Common myeloid progenitor, CD34-positive (primary cell): ENCODE measurements at regions not wholly inside any gene's neighbourhood (a gene's known extent, or its start where the extent isn't known, plus 50 kb on each side); places are given as distances from the start of the nearest gene placed in this dataset.
"Not testable (repeated sequence)": the region's sequence is repeated elsewhere in the genome, so short reads cannot be mapped to it uniquely, and the experiment has no call there.

Source experiments
- CTCF ChIA-PET: fragments of 350-600 bp; sonication (Branson Sonifier 250); formaldehyde crosslinking; loops from one replicate; lab custom pipeline; 2021; ENCODE audit warnings: antibody characterized with exemption; lab: Charles Lee
- POLR2A ChIA-PET: fragments of 350-600 bp; sonication (Branson Sonifier 250); formaldehyde crosslinking; loops from one replicate; lab custom pipeline; 2021; ENCODE audit warnings: antibody characterized with exemption; lab: Charles Lee
- DNase-seq, 3 donors: peaks; one replicate each; pipeline versions ENCODE4 v3.0.0 to v3.0.0-alpha.2; 2013
- H3K27ac ChIP-seq, 2 experiments: 1 replicate in 1 of 2; 2 replicates in 1 of 2; pipeline ENCODE4 v1.7.0; 2013; ENCODE audit warnings: inconsistent platforms in 2 of 2, low read length in 2 of 2, mild to moderate bottlenecking in 2 of 2, low read depth in 1 of 2, moderate library complexity in 1 of 2; ENCODE audit not compliant: severe bottlenecking in 2 of 2, insufficient read depth in 1 of 2, poor library complexity in 1 of 2
- H3K27me3 ChIP-seq, 5 experiments: replicated peaks in 2 of 5; 1 replicate in 3 of 5; 2 replicates in 2 of 5; pipeline versions ENCODE4 v1.6.1 to v1.7.0; 2013; ENCODE audit warnings: low read length in 4 of 5, mild to moderate bottlenecking in 2 of 5, moderate library complexity in 2 of 5, inconsistent platforms in 1 of 5; ENCODE audit not compliant: insufficient read depth in 5 of 5, control insufficient read depth in 4 of 5
- H3K36me3 ChIP-seq, 4 experiments: 1 replicate in 2 of 4; 2 replicates in 2 of 4; pipeline versions ENCODE4 v1.6.1 to v1.7.0; 2013; ENCODE audit warnings: low read length in 3 of 4, control low read depth in 1 of 4, mild to moderate bottlenecking in 1 of 4; ENCODE audit not compliant: control insufficient read depth in 4 of 4, insufficient read depth in 4 of 4
- H3K4me1 ChIP-seq, 4 experiments: 1 replicate in 3 of 4; 2 replicates in 1 of 4; pipeline versions ENCODE4 v1.6.1 to v1.7.1; 2013; ENCODE audit warnings: low read length in 3 of 4, mild to moderate bottlenecking in 3 of 4, control low read depth in 1 of 4, inconsistent platforms in 1 of 4, moderate library complexity in 1 of 4; ENCODE audit not compliant: control insufficient read depth in 4 of 4, insufficient read depth in 4 of 4; ENCODE audit errors: control extremely low read depth in 1 of 4
- H3K4me3 ChIP-seq, 7 experiments: 1 replicate in 4 of 7; 2 replicates in 3 of 7; pipeline versions ENCODE4 v1.5.1 to v1.7.0; 2013; ENCODE audit warnings: mild to moderate bottlenecking in 7 of 7, low read length in 6 of 7, moderate library complexity in 6 of 7, inconsistent platforms in 2 of 7, low read depth in 2 of 7, control low read depth in 1 of 7; ENCODE audit not compliant: insufficient read depth in 4 of 7, control insufficient read depth in 1 of 7; ENCODE audit errors: extremely low read depth in 1 of 7
- H3K9me3 ChIP-seq, 5 experiments: 1 replicate in 4 of 5; 2 replicates in 1 of 5; pipeline versions ENCODE4 v1.6.1 to v1.7.1; 2013; ENCODE audit warnings: low read length in 4 of 5, mild to moderate bottlenecking in 2 of 5, inconsistent platforms in 1 of 5, low read depth in 1 of 5, moderate library complexity in 1 of 5; ENCODE audit not compliant: control insufficient read depth in 4 of 5, insufficient read depth in 2 of 5; ENCODE audit errors: control extremely low read depth in 1 of 5
- WGBS: methylation state at CpG from one replicate; pipeline ENCODE4 v1.1.5; 2013; ENCODE audit not compliant: insufficient coverage; 5-methylcytosine and 5-hydroxymethylcytosine counted together

DNA sequence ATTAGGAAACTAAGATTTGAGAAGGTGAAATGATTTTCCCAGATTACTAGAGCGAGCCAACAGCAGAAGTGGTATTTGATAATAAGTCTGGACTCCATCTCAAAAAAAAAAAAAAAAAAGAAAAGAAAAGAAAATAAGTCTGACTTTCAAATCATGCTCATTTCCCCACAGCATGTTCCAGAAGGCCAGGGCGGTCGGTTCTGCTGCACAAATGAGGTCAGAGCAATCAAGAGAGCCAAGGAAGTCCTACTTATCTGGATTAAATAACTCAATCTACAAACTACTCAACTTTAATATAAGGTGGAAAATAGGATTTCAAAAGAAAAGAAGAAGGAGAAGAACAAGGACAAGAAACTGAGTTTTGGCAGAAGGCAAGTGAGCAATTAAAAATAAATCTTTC is 130.4 kb upstream of the RASA1 start:
- Histone ChIP-seq H3K4me3 (no peak overlapping the region), H3K9me3 (no peaks in the 10 kb centered on the region), H3K27ac (no peak overlapping the region), H3K4me1 (peaks cover 0 to 4% (median 1%) of the 10 kb centered on the region in 4 experiments), H3K36me3 (no peaks in the 10 kb centered on the region), H3K27me3 (no peaks in the 10 kb centered on the region)
- ChIA-PET CTCF (interaction anchor here (0.9 kb wide), 1 partner anchor 10 kb away, joined by 3 read pairs; no protein-coding TSS in a partner anchor), POLR2A (no interaction called here)
- DNase-seq, result no peak
- WGBS, result no CpG with 5 or more reads among the region's 3 CpGs

DNA sequence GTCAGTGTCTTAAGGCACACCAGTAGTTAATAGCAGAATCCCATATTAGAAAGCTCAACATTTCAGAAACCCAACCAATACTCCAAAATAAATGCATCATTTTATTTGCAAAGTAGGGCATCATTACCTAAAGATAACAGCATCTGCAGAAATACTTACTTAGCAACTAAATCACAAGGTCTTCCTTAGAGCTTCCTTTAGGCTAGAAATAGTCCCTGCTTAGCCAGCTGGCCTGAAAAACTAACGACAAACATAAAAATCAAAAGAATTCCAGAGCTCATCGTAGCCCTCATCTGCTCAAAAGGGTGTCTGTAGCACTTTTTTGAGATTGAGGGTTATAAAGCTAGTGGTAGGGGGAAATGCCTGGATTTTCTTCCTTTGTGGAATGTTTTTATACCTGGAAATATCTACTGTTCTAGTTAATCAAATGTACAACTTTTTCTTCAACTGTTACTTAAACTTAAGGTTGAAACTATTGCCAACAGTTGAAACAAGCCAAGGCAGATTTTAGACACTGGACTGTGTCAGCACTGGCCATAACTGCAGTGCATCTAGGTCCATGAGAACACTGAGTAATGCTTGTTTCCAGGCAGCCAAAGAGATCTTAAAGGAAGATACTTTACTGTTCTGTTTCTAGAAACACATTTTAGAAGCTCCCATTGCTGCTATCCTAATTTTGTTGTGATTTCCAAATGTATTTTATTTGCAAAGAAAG is 129.4 kb upstream of the RASA1 start:
- no peak overlapping the region for H3K4me3 ChIP-seq
- no peaks in the 10 kb centered on the region for H3K9me3 ChIP-seq
- H3K36me3 ChIP-seq, result no peaks in the 10 kb centered on the region
- H3K27ac ChIP-seq, result no peak overlapping the region
- DNase-seq, result no peak
- H3K27me3 ChIP-seq, result no peaks in the 10 kb centered on the region
- CTCF ChIA-PET, result no interaction called here
- WGBS, result no CpG with 5 or more reads among the region's 2 CpGs
- POLR2A ChIA-PET, result no interaction called here
- peaks cover 0 to 4% (median 1%) of the 10 kb centered on the region in 4 experiments for H3K4me1 ChIP-seq

DNA sequence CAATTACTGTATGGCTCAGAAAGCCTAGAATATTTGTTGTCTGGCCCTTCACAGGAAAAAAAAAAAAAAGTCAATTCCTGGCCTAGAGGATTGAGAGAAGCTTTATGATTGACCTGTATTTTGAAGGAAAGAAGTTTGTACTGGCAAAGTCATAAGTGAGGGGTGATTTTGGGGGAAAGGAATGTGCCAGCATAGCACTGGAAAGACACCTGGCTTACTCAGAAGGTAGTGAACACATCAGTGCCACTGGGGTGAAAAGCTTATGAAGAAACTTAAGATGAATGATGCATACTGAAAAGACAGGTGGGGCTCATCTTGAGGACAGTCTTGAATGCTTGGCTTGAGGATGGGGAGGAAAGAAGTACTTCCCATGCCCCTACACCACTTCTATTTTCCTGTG is 127.9 kb upstream of the RASA1 start:
- Histone ChIP-seq H3K27me3 (no peaks in the 10 kb centered on the region), H3K36me3 (no peaks in the 10 kb centered on the region), H3K27ac (no peak overlapping the region), H3K9me3 (no peaks in the 10 kb centered on the region), H3K4me3 (no peak overlapping the region), H3K4me1 (peaks cover 0 to 4% (median 1%) of the 10 kb centered on the region in 4 experiments)
- ChIA-PET POLR2A (no interaction called here), CTCF (no interaction called here)
- DNase-seq, result no peak

DNA sequence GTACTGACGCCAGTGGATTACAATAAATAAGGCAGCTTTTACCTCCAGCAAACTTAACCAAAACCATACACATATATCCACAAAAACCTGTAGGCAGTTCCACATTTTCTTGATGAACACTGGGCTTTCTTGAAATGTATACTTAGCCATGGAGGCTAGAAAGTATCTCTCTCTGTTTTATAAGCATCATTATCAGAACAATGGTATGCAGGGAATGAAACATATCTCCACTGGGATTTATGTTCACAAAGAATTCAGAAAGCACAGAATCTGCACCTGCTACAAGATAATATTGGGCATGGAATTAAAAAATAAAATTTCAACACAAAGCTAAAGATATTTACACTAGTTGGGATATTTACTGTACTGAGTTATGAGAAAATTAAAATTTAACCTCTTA is 126.1 kb upstream of the RASA1 start:
- CTCF ChIA-PET, result no interaction called here
- 100% methylated on average over 1 of the region's 1 CpG for WGBS
- no peaks in the 10 kb centered on the region for H3K36me3 ChIP-seq
- no peak overlapping the region for H3K4me3 ChIP-seq
- no peaks in the 10 kb centered on the region for H3K27me3 ChIP-seq
- H3K27ac ChIP-seq, result no peak overlapping the region
- POLR2A ChIA-PET, result no interaction called here
- DNase-seq, result no peak
- peaks cover 0 to 4% (median 1%) of the 10 kb centered on the region in 4 experiments for H3K4me1 ChIP-seq
- no peaks in the 10 kb centered on the region for H3K9me3 ChIP-seq

DNA sequence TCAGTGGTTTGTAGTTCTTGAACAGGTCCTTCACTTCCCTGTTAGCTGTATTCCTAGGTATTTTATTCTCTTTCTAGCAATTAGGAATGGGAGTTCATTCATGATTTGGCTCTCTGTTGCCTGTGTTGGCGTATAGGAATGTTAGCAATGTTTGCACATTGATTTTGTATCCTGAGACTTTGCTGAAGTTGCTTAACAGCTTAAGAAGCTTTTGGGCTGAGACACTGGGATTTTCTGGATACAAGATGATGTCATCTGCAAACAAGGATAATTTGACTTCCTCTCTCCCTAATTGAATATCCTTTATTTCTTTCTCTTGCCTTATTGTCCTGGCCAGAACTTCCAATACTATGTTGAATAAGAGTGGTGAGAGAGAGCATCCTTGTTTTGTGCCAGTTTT is 121.8 kb upstream of the RASA1 start:
- WGBS, result no CpG with 5 or more reads among the region's 1 CpG
- CTCF ChIA-PET, result not testable (repeated sequence)

DNA sequence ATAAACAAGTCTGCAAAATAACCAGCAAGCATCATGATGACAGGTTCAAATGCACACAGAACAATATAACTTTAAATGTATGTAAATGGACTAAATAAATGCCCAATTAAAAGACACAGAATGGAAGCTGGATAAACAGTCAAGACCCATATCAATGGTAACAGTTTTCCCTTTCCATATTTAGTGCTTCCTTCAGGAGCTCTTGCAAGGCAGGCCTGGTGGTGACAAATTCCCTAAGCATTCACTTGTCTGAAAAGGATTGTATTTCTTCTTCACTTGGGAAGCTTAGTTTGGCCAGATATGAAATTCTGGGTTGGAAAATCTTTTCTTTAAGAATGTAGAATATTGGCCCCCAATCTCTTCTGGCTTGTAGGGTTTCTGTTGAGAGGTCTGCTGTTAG is 120.2 kb upstream of the RASA1 start:
- CTCF ChIA-PET, result interaction anchor here (1.4 kb wide), 1 partner anchor 13 kb away, joined by 3 read pairs; no protein-coding TSS in a partner anchor
- Histone ChIP-seq H3K27ac (no peak overlapping the region), H3K4me1 (peaks cover 0 to 11% (median 3%) of the 10 kb centered on the region in 4 experiments), H3K36me3 (no peaks in the 10 kb centered on the region), H3K4me3 (no peak overlapping the region), H3K9me3 (no peaks in the 10 kb centered on the region), H3K27me3 (no peaks in the 10 kb centered on the region)
- no peak for DNase-seq
- POLR2A ChIA-PET, result no interaction called here

More for the DNA sequence above, 121.8 kb upstream of the RASA1 start:
- DNase-seq, POLR2A ChIA-PET, H3K4me3 ChIP-seq, H3K36me3 ChIP-seq, H3K27ac ChIP-seq, H3K9me3 ChIP-seq, H3K27me3 ChIP-seq, H3K4me1 ChIP-seq: not testable (repeated sequence)

DNA sequence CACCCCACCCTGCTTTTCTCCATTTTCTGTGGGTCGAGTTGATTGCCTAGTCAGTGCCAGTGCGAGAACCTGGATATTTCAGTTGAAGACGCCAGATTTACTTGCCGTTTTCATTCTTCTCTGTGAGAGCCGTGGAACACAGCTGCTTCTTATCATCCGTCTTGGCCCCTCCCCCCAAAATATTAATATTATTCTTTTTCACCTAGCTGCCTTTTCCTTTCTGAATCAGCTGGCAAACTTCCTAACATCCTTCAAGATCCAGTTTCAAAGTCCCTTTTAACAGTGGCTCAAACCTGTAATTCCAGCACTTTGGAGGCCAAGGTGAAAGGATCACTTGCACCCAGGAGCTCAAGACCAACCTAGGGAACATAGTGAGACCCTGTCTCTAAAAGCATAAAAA is 117.1 kb upstream of the RASA1 start:
- POLR2A ChIA-PET, result no interaction called here
- no peaks in the 10 kb centered on the region for H3K9me3 ChIP-seq
- H3K4me3 ChIP-seq, result no peak overlapping the region
- no peaks in the 10 kb centered on the region for H3K27me3 ChIP-seq
- peaks cover 0 to 11% (median 3%) of the 10 kb centered on the region in 4 experiments for H3K4me1 ChIP-seq
- no peak overlapping the region for H3K27ac ChIP-seq
- 96% methylated on average over 6 of the region's 6 CpGs for WGBS
- no peak for DNase-seq
- CTCF ChIA-PET, result no interaction called here
- no peaks in the 10 kb centered on the region for H3K36me3 ChIP-seq
